HG03521 (cell line): ENCODE measurements at regions not wholly inside any gene's neighbourhood (a gene's known extent, or its start where the extent isn't known, plus 50 kb on each side); places are given as distances from the start of the nearest gene placed in this dataset.
"Not testable (repeated sequence)": the region's sequence is repeated elsewhere in the genome, so short reads cannot be mapped to it uniquely, and the experiment has no call there.

Experiments used
- ATAC-seq: cut with Tn5 transposase; IDR thresholded peaks from one replicate; pipeline ENCODE4 v1.9.1; 2021; ENCODE audit warnings: mild to moderate bottlenecking, moderate library complexity; ENCODE audit not compliant: unreplicated experiment

DNA sequence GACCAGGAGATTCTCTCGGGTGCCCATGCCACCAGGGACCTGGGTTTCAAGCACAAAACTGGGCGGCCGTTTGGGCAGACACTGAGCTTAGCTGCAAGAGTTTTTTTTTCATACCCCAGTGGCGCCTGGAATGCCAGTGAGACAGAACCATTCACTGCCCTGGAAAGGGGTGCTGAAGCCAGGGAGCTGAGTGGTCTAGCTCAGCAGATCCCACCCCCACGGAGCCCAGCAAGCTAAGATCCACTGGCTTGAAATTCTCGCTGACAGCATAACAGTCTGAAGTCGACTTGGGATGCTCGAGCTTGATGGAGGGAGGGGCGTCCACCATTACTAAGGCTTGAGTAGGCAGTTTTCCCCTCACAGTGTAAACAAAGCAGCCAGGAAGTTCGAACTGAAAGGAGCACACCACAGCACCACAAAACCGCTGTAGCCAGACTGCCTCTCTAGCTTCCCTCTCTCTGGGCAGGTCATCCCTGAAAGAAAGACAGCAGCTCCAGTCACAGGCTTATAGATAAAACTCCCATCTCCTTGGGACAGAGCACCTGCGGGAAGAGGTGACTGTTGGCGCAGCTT lies 157.7 kb downstream of the GIPC2 start:
- not testable (repeated sequence) for ATAC-seq

DNA sequence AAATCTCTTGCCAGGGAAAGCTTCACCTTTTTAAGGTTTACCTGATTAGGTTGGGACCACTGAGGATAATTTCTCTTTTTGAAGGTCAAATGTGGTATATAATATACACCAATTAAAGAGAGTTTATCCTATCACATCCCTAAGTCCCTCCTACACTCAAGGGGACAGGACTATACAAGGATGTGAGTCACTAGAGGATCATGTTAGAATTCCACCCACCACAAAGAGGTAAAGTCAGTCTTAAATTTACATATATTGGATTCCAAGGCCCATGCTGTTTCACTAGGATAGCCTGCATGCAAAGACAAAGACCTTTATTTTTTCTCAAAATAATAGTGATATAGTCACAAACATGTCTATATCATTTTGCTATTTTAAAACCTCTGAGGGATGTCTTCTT lies 164.4 kb downstream of the GIPC2 start:
- ATAC-seq: no peak

DNA sequence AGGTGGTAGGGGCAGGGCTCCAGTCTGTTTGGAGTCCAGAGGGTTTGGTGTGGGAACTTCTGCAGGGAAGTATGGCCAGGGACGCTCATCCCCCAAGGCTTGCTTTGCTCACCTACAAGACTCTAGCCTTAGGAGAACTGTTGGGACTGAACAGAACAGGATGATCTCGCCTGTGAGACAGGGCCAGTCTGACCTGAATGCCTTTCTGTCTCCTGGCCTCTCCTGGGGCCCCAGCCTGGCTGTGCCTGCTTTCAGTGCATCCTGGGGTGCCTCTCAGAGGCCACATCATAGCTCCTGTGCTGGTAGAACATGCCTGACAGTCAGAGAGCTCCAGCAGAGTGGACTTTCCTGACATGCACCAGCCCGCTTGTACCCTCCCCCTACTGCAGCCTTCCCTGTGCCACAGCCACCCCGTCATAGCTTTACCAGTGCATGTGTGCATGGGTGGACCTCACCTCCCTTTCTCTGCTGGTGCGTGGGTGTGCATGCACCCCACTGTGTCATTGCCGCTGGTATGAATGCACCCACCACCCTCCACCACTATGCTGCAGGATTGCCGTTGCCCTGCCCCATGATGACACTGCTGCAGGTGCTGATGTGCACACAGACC lies 165.8 kb downstream of the GIPC2 start:
- no peak for ATAC-seq

DNA sequence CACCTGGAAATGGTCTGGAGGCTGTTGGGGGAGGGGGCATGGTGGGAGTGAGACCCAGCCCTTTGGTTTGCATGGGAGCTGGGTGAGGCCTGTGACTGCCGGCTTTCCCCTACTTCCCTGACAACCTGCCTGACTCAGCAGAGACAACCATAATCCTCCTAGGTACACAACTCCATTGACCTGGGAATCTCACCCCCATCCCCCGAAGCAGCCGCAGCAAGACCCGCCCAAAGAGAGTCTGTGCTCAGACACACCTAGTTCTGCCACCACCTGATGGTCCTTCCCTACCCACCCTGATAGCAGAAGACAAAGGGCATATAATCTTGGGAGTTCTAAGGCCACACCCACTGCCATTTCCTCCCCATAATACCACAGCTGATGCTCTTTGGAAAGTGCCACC lies 168.6 kb downstream of the GIPC2 start:
- ATAC-seq: no peak

DNA sequence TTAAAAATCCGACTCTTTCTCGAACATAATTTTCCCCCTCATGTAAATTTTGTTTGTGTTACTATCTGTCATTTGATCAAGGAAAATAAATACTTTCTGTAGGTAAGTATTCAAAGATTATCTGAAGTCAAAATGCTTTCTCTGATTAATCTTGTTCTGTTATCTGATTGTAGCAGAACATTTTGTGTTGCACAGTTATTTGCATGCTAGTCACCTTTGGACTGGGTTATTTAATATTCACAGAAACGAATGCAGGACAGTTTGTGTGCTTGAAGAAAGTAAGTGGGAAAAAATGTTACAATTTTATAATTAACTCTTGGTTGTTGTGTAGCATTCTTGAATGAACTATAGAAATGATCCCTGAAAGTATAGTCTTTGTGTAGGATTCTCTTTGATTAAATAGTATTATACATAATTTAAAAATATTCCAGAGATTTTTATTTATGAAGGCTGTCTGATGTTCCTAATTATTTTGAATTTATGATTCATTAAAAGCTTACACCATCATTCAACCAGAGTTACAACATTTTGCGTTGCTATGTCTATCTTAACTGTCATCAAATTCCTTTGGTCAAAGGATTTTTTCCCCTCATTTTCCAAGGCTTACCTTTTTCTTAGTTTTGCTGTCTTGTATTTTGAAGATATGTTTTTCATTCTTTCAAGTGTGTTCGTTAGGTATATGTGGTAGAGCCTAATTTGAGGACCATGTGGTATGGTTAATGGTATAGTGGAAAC lies 176.6 kb downstream of the GIPC2 start:
- no peak for ATAC-seq

DNA sequence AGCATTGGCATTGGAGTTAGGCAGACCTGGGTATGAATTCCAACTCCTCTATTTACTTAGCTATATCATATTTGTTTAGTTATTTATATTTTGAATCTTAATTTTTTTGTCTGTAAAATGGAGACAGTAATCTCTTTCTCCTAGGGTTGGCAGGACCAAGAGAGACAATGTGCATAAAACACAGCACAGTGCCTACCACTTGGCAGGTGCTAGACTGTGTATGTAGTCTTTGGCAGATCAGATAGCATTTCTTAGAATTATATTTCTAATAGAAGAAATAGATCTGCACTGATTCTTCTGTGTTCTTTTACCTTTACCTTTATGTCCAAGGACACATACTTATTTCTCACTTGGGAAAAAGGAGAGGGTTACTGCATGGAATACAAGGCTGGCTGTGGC lies 177.2 kb downstream of the GIPC2 start:
- no peak for ATAC-seq

DNA sequence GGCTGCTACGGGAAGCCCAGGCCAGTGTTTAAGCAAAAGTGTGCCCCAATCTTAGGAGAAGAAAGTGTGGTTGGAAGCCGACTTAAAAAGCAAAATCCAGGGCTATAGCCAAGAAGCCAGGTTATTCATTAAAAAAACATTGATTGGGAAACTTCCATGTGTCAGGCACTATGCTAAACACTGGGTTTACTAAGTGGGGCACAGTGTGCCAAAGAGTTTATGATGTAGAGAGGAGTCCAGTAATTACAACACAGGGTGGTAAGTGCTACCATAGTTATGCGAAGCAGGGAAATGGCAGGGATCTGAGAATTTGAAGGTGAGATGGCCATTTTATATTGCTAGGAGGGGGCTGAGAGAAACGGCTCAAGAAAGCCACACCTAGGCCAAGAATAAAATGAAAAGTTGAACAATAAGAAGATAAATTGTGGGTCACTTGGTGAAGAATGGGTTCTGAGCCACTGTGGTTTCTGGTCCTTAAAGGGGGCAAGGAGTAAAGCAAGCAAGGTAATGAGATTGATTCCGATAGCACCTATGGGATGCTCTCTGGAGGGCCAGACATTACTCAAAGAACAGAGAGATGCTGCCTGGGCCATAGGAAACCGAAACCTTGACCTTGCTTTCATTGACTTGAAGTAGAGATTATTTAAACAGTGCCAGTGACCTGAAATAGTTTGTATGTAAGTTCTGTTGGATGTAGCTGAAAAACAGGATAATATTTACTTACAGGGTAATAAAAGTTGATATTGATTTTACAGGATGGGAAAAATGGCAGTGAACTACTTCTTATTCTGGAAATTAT lies 177.8 kb downstream of the GIPC2 start:
- no peak for ATAC-seq

DNA sequence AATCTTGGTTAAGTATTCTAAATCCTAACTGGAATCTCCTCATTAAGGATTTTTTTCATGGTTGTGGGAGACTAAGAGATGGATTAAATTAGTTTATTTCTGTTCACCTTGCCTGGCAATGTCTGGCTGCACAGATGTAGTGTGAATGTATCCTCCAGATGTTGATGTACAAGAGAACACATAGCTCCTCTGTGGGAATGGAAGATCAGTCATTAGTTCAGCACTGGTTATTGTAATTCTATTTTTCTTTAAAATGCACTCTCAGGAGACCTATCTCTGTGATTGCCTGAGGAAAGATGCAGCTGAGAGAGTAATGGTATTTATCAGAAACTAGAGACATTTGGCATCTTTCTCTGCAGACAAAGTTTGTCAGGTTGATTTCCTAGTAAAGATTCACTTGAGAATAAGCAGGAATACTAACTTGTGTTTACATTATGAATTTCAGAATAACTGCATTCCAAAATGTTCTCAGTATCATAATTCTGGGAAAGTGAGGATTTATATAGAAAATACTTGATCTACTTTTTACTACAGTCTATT lies 178.6 kb downstream of the GIPC2 start:
- ATAC-seq: no peak

DNA sequence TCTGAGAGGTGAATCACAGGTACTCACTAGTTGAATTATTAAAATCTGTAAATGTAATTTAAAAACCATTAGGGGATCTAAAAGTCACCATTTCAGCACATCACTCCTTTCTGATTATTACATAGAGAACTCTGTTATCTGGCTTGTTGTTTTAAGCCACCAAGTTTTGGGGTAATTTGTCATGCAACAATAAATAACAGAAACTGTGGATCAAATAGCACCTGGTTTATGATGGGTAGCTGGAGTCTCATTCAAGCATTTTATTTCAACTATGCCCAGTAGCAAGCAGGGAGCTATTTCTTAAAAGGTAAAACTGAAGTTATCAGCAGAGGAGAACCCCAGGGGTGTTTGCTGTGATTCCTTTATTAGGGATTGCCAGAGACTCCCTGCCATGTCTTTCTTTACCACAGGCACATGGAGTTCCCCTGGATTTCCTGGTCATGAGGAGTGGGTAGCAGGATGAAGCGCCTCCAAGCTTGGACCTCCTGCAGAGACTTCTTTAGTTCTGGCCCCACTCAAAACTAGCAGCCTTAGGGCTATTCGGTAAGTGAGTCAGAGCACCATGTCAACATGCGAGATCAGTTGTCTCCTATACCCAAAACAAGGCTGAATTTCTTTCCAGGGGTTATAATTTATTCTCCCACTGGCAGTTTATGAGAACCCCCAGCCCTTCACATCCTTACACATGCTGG lies 179.2 kb downstream of the GIPC2 start:
- ATAC-seq: no peak

DNA sequence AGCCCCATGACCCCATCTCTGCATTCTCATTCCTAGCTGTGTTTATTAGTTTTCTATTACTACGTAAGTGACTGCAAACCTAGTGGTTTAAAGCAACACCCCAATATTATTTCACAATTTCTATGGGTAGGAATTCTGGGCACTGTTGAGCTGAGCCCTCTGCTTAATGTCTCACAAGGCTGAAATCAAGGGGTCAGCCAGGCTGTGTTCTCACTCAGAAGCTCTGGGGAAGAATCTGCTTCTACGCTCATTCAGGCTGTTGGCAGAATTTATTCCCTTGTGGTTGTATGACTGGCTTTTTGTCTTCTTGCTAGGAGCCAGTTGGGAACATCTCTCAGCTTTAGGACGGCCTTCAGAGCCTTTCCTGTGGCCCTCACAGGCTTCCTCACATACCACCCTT lies 181.0 kb downstream of the GIPC2 start:
- no peak for ATAC-seq

DNA sequence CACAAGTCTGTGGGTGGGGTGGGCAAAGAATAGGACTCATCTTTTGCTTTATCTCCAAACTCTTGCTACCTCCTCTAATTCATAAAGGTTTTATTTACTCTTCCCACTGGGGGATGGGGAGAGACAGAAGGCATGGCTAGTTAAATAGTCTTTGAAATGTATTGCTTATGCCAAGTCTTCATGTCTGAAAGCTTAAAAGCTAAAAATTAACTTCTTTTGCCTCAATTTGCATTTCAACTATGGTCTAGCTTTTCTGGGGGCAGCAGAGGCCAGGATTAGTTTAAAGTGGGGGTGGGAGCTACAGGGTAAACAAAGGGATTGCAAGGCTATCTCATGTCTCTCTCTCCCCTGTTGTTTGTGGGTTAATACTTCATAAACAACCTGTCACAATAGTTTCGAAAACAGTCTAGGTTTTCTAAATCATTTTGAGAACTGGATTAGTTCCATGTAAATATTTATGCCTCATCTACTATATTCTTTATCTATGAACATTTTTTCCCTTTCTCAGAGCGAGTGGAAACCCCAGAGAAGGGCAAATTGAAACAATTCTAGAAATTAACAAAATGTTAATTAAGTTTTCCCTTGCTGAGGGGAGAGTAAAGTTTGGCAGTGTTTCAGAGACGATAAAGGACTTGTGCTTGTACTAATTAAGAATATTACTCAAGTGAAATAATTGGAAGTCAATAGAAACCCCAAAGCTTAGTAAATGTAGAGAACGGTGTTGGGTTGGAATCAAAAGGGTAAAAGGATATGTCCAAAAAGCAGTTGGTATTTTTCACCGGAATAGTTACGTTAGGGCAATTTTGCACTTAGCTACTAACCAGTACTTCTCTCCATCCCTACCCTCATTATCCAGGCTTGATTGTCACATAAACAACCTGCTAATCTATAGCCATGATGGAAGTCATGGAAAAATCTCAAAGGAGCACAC lies 182.2 kb downstream of the GIPC2 start:
- no peak for ATAC-seq

DNA sequence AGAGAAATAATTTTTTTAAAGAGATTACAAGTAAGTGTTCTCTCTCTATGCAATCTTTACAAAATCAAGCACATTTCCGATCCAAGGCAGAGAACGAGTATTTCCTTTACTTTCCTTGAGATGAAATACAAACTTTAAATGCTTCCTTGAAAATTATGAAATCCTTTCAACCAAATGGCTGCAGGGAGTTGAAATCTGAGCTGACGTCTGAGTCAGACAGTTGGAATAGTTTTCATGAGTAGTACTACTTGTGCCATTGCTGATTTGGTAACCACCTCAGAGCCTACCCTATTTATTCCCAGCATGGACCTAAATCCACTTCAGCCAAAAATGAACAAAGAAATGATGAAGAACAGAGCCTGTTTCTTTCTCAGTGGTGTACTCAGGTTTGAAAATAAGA lies 183.6 kb downstream of the GIPC2 start:
- ATAC-seq: no peak

DNA sequence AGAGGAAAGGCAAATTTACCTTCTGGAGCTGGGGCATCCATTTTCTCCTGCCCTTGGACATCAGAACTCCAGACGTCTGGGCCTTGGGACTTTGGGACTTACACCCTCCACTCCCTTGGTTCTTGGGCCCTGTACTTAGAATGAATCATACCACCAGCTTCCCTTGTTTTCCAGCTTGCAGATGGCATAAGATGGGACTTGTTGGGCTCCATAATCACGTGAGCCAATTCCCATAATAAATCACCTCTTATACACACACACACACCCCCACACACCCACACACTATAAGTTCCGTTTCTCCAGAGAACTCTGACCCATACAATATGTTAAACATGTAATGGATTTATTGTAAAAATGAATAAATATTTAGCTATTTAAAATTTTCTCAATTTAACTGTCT lies 185.7 kb downstream of the GIPC2 start:
- no peak for ATAC-seq

DNA sequence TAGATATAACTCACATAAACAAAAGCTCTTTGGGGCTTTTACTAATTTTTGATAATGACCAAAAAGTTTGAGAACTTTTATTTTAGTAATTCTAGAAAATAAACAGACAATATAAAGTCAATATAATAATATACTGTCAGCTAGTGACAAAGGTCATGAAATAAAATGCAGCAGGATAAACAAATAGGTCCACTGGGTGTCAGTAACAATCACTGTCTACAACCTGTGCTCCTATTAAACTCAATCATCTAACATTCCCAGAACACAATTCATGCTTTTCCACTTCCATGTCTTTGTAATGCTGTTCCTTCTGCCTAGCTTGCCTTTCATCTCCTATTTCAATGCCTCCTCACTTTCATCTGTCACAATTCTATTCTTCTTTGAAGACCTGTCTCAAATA lies 186.1 kb downstream of the GIPC2 start:
- no peak for ATAC-seq

DNA sequence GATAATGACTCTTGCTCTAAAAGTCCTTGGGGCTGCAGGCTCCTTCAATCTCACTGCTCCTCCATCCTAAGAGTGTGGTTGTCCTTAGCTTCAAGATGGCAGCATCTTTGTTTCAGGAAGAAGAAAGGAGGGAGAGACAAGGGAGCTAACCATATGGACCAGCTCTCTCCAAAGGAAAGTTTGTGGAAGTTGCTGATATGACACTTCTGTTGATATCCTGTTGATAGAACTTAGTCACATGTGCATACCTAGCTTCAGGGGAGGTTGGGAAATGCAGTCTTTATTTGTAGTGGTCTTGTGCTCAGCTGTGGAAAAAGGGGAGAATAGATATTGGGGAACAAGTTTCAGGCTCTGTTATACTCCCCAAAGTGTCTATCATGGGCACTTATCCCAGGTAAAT lies 186.9 kb downstream of the GIPC2 start:
- no peak for ATAC-seq

DNA sequence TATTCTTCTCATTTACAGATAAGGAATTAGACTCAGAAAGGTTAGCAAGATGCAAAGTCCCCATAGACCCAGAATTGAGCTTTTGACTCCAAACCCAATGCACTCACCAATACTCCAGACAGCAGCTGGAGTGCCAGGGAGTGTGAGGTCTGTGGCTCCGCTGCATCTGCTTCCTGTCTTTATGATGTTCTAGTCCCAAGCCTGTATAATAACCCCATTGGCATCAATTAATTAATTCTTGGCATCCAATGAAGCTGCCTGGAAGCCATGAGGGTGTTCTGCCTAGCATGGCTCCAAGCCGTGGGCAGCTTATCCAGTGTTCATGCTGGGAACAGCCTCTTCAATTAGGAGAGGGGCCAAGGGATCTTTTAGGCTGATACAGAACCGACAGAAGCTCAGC lies 188.7 kb downstream of the GIPC2 start:
- ATAC-seq: no peak

DNA sequence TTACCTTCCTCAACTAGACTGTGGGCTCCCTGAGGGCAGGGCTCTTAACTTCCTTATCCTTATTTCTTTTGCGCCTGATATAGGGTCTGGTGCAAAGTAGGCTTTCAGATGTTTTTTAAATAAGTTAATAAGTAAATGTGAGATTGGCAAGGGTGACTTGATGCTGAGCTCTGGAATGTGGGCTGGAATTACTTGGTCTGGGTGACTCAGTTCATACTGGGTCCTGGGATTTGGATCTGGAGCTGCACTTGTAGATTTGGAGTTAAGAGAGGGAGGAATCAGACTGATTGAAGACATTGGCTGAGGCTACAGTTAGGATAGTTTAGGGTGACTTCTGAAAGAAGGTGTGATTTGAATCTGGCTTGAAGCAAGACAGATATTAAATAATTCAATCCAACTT lies 190.9 kb downstream of the GIPC2 start:
- no peak for ATAC-seq

DNA sequence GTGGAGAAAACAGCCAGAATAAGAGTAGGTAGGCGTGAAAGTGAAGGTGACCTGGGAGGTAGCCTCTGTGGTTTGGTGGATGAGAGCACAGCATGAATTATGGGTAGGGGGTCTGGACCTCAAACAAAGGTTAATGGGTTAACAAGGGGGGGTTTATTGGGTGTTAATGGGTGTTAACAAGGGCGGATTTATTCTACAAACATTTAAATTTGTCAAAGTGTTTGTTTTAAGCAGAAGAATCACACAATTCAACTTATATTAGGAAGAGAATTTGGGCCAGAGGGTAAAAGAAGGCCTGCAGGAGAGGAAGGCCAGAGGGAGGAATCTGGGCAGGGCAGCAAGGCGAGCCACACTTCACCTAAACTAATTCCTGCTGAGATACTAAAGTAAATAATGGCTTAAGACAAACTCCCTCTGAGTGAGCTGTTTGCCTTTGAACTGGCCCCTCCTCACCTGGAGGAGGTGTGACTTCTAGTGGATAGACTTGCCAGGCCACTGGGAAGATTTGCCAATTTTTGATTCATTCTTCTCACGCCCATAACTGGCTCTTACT lies 191.7 kb downstream of the GIPC2 start:
- no peak for ATAC-seq

DNA sequence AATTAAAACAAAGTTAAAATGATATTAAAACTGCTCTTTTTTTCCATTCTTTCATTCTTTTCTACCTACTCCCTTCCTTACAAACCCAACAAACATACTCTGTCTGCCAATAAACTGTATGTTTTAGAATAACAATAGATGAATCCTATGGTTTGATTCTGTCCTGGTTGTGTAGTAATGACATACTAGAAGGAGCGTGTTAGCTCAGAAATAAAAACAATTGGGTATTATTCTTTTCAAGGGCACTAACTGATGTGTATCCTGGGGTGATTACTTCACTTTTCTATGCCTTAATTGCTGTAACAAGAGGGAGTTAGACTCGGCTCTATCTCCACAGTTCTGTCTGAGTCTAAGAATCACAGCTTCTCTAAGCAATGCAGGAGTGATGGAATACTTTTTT lies 194.4 kb downstream of the GIPC2 start:
- ATAC-seq: no peak

DNA sequence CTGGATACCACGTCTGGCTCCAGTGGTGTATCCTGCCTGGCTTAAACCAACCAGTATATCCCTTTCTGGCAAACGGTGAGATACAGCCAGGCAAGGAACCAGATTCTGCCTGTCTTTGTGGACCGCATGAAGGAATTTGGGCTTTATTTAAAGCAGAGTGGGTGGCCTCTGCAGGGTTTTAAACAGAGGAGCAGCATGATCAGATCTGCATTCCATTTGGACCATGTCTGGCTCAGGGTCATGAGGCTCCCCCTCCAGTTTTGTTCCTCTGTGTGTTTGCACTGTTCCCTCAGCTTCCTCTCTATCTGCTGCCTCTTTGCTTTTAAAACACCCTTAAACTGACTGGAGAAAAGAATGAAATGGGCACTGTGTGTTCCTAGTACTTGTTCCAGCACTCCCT lies 195.0 kb downstream of the GIPC2 start:
- no peak for ATAC-seq
